ENCODE measurements at regions not wholly inside any gene's neighbourhood (a gene's known extent, or its start where the extent isn't known, plus 50 kb on each side); places are given as distances from the start of the nearest gene placed in this dataset.

- no peak for ATAC-seq
- H3K9me3 Mint-ChIP-seq = no peaks in the 10 kb centered on the region
- H3K4me3 Mint-ChIP-seq = no peak overlapping the region
- no peaks in the 10 kb centered on the region for H3K4me1 Mint-ChIP-seq
- H3K36me3 Mint-ChIP-seq (ENCODE audit: low read depth) = no peaks in the 10 kb centered on the region
- DNase-seq = no peak
- no peak overlapping the region for H3K27ac Mint-ChIP-seq
- peaks cover 2% of the 10 kb centered on the region for H3K27me3 Mint-ChIP-seq
Measured at GRCh38 chr2:209322041-209322440, 101.8 kb upstream of the MAP2 start.

- no peak for DNase-seq
- Mint-ChIP-seq H3K9me3 (no peaks in the 10 kb centered on the region), H3K4me3 (no peak overlapping the region), H3K4me1 (no peaks in the 10 kb centered on the region), H3K36me3 (ENCODE audit: low read depth) (no peaks in the 10 kb centered on the region), H3K27me3 (peaks cover 2% of the 10 kb centered on the region), H3K27ac (no peak overlapping the region)
- no peak for ATAC-seq
Measured at GRCh38 chr2:209322905-209323512, 100.8 kb upstream of the MAP2 start.

DNA sequence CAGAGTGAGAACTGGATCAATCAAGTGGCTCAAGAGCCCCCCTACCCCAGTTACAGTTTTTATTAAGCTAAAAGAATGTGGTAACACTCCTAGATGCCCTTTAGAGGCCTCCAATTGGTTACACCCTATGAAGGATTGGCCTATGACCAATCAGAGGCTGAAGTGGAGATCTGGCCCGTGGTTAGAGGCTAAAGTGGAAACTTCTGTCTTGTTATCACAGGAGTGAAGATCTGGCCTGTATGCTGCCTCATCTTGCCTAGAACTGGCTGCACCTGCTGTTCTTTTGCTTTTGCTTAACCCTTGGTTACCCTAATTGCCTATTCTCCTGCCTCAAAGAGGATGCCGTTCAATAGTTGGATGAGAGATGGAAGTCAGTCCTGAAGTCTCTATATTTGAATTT lies 100.1 kb upstream of the MAP2 start:
- H3K27ac Mint-ChIP-seq = no peak overlapping the region
- no peak overlapping the region for H3K4me3 Mint-ChIP-seq
- no peaks in the 10 kb centered on the region for H3K36me3 Mint-ChIP-seq (ENCODE audit: low read depth)
- no peaks in the 10 kb centered on the region for H3K9me3 Mint-ChIP-seq
- no peak for ATAC-seq
- no peak for DNase-seq
- H3K27me3 Mint-ChIP-seq = peaks cover 2% of the 10 kb centered on the region
- H3K4me1 Mint-ChIP-seq = no peaks in the 10 kb centered on the region

- Mint-ChIP-seq H3K4me3 (no peak overlapping the region), H3K4me1 (no peaks in the 10 kb centered on the region), H3K27me3 (peaks cover 2% of the 10 kb centered on the region), H3K9me3 (no peaks in the 10 kb centered on the region), H3K36me3 (ENCODE audit: low read depth) (no peaks in the 10 kb centered on the region), H3K27ac (no peak overlapping the region)
- no peak for DNase-seq
- no peak for ATAC-seq
Measured at GRCh38 chr2:209324281-209324680, 99.6 kb upstream of the MAP2 start.

- H3K9me3 Mint-ChIP-seq = no peaks in the 10 kb centered on the region
- H3K4me3 Mint-ChIP-seq = no peak overlapping the region
- H3K27ac Mint-ChIP-seq = no peak overlapping the region
- ATAC-seq (no peak), DNase-seq (no peak)
- no peaks in the 10 kb centered on the region for H3K36me3 Mint-ChIP-seq (ENCODE audit: low read depth)
- no peaks in the 10 kb centered on the region for H3K27me3 Mint-ChIP-seq
- H3K4me1 Mint-ChIP-seq = no peaks in the 10 kb centered on the region
Measured at GRCh38 chr2:209331291-209331844, 92.5 kb upstream of the MAP2 start.

- DNase-seq = peak; percentile 24
- H3K4me3 Mint-ChIP-seq = no peak overlapping the region
- H3K36me3 Mint-ChIP-seq (ENCODE audit: low read depth) = no peaks in the 10 kb centered on the region
- H3K9me3 Mint-ChIP-seq = no peaks in the 10 kb centered on the region
- peak; percentile 36 for ATAC-seq
- no peaks in the 10 kb centered on the region for H3K4me1 Mint-ChIP-seq
- H3K27me3 Mint-ChIP-seq = no peaks in the 10 kb centered on the region
- no peak overlapping the region for H3K27ac Mint-ChIP-seq
Measured at GRCh38 chr2:209334188-209335017, 89.4 kb upstream of the MAP2 start.

GRCh38 chr2:209340522-209340921 lies 83.3 kb upstream of the MAP2 start:
- Mint-ChIP-seq H3K4me3 (no peak overlapping the region), H3K36me3 (ENCODE audit: low read depth) (no peaks in the 10 kb centered on the region), H3K9me3 (no peaks in the 10 kb centered on the region), H3K27me3 (peaks cover 2% of the 10 kb centered on the region), H3K27ac (no peak overlapping the region), H3K4me1 (no peaks in the 10 kb centered on the region)
- DNase-seq (no peak), ATAC-seq (no peak)

DNA sequence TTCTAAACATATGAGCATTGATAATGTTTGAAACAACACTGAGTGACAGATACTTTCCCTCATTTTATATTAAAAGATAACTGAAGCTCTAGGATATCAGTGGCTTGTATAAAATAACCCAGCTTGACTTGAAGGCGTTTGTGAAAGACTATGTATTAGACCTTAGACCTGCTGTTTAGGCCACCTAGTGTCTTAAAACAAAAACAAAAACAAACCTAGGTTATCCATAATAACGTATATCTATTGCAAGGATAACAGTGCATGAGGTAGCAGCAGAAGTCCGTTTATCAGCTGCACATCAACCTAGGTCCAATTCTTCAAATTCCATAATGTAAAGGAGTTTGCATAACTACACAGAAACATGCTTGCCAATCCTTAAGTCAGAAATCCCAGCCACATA lies 79.5 kb upstream of the MAP2 start:
- no peak overlapping the region for H3K27ac Mint-ChIP-seq
- H3K36me3 Mint-ChIP-seq (ENCODE audit: low read depth) = no peaks in the 10 kb centered on the region
- no peak overlapping the region for H3K4me3 Mint-ChIP-seq
- DNase-seq = no peak
- H3K4me1 Mint-ChIP-seq = no peaks in the 10 kb centered on the region
- H3K9me3 Mint-ChIP-seq = no peaks in the 10 kb centered on the region
- peaks cover 2% of the 10 kb centered on the region for H3K27me3 Mint-ChIP-seq
- ATAC-seq = no peak

- DNase-seq = no peak
- H3K4me3 Mint-ChIP-seq = no peak overlapping the region
- no peak for ATAC-seq
Measured at GRCh38 chr2:209348433-209348832, 75.4 kb upstream of the MAP2 start.

DNA sequence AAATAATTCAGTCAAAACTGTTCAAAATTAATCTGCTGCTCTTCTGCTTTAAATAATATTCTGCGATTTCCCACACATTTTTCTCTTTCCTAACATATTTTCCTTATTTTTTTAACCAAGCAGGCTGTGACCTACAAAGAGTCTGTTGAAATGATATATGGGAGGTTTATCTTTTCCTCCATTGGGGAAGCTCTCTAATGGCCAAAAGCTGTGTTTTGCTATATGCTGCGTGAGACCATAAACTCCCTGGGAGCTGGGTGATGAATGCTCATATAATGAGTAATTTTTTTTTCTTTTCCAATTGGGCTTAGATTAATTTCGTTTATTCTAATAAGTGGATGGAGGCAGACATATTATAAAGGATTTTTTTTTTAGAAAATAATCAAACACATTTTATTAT lies 72.2 kb upstream of the MAP2 start:
- no peak overlapping the region for H3K27ac Mint-ChIP-seq
- H3K4me3 Mint-ChIP-seq = no peak overlapping the region
- no peaks in the 10 kb centered on the region for H3K36me3 Mint-ChIP-seq (ENCODE audit: low read depth)
- ATAC-seq (no peak), DNase-seq (no peak)
- no peaks in the 10 kb centered on the region for H3K27me3 Mint-ChIP-seq
- peaks cover 12% of the 10 kb centered on the region for H3K9me3 Mint-ChIP-seq
- H3K4me1 Mint-ChIP-seq = no peaks in the 10 kb centered on the region

More at GRCh38 chr2:209348433-209348832, 75.4 kb upstream of the MAP2 start:
- Mint-ChIP-seq H3K4me1 (no peaks in the 10 kb centered on the region), H3K27ac (no peak overlapping the region), H3K9me3 (no peaks in the 10 kb centered on the region), H3K36me3 (ENCODE audit: low read depth) (no peaks in the 10 kb centered on the region), H3K27me3 (no peaks in the 10 kb centered on the region)

- Mint-ChIP-seq H3K4me3 (no peak overlapping the region), H3K27ac (no peak overlapping the region), H3K9me3 (peaks cover 13% of the 10 kb centered on the region), H3K4me1 (no peaks in the 10 kb centered on the region), H3K36me3 (ENCODE audit: low read depth) (no peaks in the 10 kb centered on the region), H3K27me3 (peaks cover 2% of the 10 kb centered on the region)
- ATAC-seq = no peak
- DNase-seq = no peak
Measured at GRCh38 chr2:209358992-209359391, 64.9 kb upstream of the MAP2 start.

DNA sequence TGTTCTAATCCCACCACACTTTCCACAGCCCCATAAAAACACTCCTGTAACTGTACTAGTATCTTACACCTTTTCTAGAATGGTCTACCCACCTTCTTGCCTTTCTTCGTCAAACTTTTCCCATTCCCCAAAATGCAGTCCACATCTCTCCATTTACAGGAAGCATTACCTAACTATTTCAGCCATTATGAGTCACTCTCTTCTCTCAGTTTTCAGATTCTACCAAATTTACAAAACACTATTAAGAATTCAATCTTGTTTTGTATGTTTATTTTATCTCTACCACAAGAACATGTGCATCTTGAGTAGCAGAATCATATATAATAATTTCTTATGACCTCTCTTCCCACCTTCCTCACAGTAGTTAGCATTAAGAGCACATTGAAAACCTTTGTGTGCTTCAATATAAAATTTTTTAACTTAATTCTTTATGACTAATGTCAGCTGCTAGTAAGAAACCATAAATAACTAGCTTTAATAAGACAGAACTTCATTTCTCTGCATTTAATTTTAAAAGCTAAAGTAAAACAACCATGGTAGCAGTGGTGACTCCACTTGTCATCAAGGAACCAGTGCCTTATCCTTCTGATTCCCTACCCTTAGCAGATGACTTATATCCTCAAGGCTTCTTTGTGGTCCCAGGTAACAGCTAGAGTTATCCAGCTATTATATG lies 56.6 kb upstream of the MAP2 start:
- Mint-ChIP-seq H3K36me3 (ENCODE audit: low read depth) (no peaks in the 10 kb centered on the region), H3K4me1 (no peaks in the 10 kb centered on the region), H3K27me3 (peaks cover 2% of the 10 kb centered on the region), H3K27ac (no peak overlapping the region), H3K9me3 (peaks cover 9% of the 10 kb centered on the region), H3K4me3 (no peak overlapping the region)
- DNase-seq (no peak), ATAC-seq (no peak)

DNA sequence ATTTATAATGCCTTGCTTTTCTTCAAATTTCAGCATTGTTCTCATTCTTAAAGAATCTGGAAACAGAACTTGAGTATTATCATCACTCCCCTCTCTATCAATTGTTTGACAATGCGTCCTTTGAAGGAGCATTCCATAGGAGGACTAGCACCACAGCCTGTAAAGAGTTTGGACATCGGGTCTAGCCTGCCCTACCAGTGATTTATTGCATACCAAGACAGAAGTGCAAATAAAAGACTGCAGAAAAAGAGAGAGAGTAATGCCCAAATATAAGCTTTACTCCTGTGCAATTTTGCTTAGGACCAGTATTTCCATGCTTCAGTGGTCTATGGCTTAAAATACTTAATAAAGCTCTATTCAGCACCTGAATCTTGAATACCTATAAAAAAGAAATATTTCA lies 55.4 kb upstream of the MAP2 start:
- Mint-ChIP-seq H3K4me1 (no peaks in the 10 kb centered on the region), H3K9me3 (peaks cover 17% of the 10 kb centered on the region), H3K36me3 (ENCODE audit: low read depth) (no peaks in the 10 kb centered on the region), H3K27me3 (peaks cover 2% of the 10 kb centered on the region), H3K4me3 (no peak overlapping the region), H3K27ac (no peak overlapping the region)
- DNase-seq = no peak
- ATAC-seq = no peak

GRCh38 chr2:209368914-209369313 lies 54.9 kb upstream of the MAP2 start:
- no peaks in the 10 kb centered on the region for H3K4me1 Mint-ChIP-seq
- peaks cover 18% of the 10 kb centered on the region for H3K9me3 Mint-ChIP-seq
- DNase-seq (no peak), ATAC-seq (no peak)
- H3K27ac Mint-ChIP-seq = no peak overlapping the region
- no peak overlapping the region for H3K4me3 Mint-ChIP-seq
- H3K27me3 Mint-ChIP-seq = peaks cover 2% of the 10 kb centered on the region
- H3K36me3 Mint-ChIP-seq (ENCODE audit: low read depth) = no peaks in the 10 kb centered on the region

DNA sequence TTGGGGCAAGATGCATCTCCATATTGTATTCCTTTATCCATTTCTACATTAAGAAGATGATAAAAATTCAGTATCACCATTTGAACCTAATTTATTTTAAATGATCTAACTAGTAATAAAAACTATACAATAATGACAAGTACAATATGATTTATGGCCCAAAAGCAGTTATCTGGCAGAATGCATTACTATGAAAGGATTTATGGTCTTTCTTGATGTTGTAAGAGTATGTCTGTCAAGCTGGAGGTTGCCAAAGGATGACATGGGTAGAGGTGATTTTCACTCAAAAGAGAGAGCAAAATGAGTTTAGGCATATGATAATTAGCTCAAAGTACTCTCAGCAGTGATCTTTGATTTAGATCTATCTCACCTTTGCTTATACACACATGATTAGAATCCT lies 54.2 kb upstream of the MAP2 start:
- Mint-ChIP-seq H3K4me3 (no peak overlapping the region), H3K36me3 (ENCODE audit: low read depth) (no peaks in the 10 kb centered on the region), H3K4me1 (no peaks in the 10 kb centered on the region), H3K27ac (no peak overlapping the region), H3K9me3 (peaks cover 21% of the 10 kb centered on the region), H3K27me3 (peaks cover 2% of the 10 kb centered on the region)
- DNase-seq (no peak), ATAC-seq (no peak)

All from activated naive CD8-positive, alpha-beta T cell treated with anti-CD3 and anti-CD28 coated beads, Interleukin-2, amount 50 U/mL, for 24 hours (primary cell).